GM10266 (cell line): ENCODE measurements at regions not wholly inside any gene's neighbourhood (a gene's known extent, or its start where the extent isn't known, plus 50 kb on each side); places are given as distances from the start of the nearest gene placed in this dataset.
A peak's percentile ranks its signal among the peaks of the same experiment; 100 is the strongest.

ENCODE experiments used
- DNase-seq: peaks from one replicate; pipeline ENCODE4 v3.0.0; 2012; ENCODE audit errors: extremely low spot score
- TF ChIP-seq, protein P1 (sequence below): IDR thresholded peaks from 2 replicates; pipeline ENCODE4 v1.5.1; 2012; ENCODE audit warnings: mild to moderate bottlenecking, low read depth; ENCODE audit not compliant: control insufficient read depth, insufficient read depth; ENCODE audit errors: missing control alignments

DNA sequence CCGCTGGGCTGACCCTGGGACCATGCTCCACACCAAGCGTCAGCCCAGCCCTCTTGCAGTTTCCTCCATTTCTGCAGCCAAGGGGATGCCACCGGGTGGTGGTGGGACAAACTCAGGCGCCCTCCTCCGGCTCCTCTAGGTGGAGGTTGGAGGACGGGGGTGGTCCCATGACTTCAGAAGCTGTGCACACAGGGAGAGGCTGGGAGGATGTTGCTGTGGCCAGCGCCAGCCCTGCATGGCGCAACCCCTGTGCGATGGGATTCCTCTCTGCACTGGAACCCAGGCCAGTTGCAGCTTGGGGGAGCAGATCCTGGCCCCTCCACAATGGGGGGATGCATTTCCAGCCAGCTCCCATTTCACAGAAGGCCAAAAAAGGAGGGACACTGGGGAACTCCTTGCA, 246.5 kb downstream of the C16orf95 start:
- no peak for DNase-seq
- TF ChIP-seq, protein P1, sequence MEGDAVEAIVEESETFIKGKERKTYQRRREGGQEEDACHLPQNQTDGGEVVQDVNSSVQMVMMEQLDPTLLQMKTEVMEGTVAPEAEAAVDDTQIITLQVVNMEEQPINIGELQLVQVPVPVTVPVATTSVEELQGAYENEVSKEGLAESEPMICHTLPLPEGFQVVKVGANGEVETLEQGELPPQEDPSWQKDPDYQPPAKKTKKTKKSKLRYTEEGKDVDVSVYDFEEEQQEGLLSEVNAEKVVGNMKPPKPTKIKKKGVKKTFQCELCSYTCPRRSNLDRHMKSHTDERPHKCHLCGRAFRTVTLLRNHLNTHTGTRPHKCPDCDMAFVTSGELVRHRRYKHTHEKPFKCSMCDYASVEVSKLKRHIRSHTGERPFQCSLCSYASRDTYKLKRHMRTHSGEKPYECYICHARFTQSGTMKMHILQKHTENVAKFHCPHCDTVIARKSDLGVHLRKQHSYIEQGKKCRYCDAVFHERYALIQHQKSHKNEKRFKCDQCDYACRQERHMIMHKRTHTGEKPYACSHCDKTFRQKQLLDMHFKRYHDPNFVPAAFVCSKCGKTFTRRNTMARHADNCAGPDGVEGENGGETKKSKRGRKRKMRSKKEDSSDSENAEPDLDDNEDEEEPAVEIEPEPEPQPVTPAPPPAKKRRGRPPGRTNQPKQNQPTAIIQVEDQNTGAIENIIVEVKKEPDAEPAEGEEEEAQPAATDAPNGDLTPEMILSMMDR, result no peak

GRCh38 chr16:87072101-87072500, 245.1 kb downstream of the C16orf95 start:
- TF ChIP-seq, protein P1, result no peak
- DNase-seq, result no peak

DNA sequence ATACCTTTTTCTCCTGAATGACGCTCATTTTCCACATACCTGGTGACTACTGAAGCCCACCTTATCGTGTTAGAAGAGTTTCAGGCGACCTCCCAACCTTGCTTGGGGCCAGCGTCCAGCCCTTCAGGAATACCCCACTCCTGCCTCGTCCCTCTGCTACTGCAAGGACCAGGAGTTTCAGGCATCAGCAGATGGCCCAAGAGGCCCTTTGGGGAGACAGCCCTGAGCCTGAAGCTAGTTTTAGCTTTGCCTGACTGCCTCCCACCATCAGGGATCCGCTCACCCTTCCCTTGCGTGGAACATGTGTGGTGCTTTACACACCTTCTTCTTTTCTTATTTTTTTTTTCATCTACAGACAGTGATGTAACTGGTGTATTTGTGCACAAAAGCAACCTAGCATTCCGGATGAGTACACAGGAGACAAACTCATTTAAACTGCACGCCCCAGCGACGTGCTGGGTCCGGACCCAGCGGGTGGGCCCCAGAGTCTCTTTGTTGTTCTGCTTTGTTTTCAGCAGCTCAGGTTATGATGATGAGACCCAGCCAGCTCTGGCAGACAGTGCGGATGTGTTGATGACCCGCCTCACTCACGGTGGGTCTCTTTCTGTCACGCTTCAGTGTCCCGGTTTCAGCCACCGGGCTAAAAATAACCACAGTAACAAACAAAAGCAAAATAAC, 242.4 kb downstream of the C16orf95 start:
- no peak for DNase-seq
- TF ChIP-seq, protein P1, result no peak

- DNase-seq, result no peak
- TF ChIP-seq, protein P1, result no peak
Measured at GRCh38 chr16:87075319-87075860, 241.8 kb downstream of the C16orf95 start.

- TF ChIP-seq, protein P1, result no peak
- DNase-seq, result no peak
Measured at GRCh38 chr16:87076331-87076949, 240.8 kb downstream of the C16orf95 start.

DNA sequence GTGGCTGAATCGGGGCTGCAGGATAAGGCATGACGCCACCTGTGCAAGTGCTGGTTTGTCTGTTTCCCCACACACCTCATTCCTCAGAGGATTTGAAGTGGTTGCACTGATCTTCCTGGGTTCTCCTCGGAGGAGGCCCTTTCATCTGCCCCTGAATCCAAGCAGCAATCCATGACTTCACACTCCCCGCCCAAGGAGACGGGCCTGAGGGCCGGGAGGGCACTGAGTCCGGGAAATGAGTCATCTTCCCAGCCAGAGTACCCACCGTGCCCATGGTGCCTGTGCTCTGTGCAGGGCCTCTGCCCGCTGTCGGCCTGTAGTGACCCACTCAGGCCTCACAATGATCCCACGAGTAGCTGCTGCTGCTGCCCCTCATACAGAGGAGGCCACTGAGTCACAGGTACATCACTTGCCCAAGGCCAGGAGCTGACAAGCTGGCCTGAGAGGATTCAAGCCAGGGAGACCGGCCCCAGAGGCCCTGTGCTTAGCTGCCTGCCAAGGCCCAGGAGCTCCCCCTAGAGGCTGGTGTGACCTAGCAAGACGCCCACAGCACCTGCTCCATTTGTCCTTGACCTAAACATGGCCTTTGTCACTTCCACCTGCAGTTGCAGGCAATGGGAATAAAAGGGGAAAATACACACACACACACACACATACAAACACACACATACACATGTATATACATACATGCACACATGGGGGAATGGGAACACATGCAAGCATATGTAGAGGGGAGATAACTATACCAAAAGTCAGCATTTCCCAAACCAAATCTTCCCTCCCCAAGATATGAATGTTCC, 240.0 kb downstream of the C16orf95 start:
- TF ChIP-seq, protein P1, result peak; percentile 67
- no peak for DNase-seq
